Thoracic aorta (tissue), 2 donors: ENCODE measurements at regions not wholly inside any gene's neighbourhood (a gene's known extent, or its start where the extent isn't known, plus 50 kb on each side); places are given as distances from the start of the nearest gene placed in this dataset.

Experiments used
- ATAC-seq: fragments of 150-250 bp; one replicate; pipeline ENCODE4 v1.8.0; 2017; ENCODE audit warnings: low read depth; ENCODE audit not compliant: insufficient number of reproducible peaks, low FRiP score
- DNase-seq: peaks from one replicate; pipeline ENCODE4 v3.0.0-alpha.2; 2020; ENCODE audit warnings: low spot score
- H3K27ac ChIP-seq, 2 donors: fragments of 200-600 bp; sonication (generic); 1 replicate in 1 of 2; 2 replicates in 1 of 2; pipeline ENCODE4 v1.5.1; 2016; ENCODE audit warnings: mild to moderate bottlenecking in 2 of 2, moderate library complexity in 2 of 2
- H3K27me3 ChIP-seq: fragments of 200-600 bp; sonication (generic); replicated peaks from 2 replicates; pipeline ENCODE4 v1.6.0; 2016; ENCODE audit warnings: mild to moderate bottlenecking; ENCODE audit not compliant: insufficient read depth
- H3K36me3 ChIP-seq: fragments of 200-600 bp; sonication (generic); one replicate; pipeline ENCODE4 v1.5.1; 2016
- H3K4me1 ChIP-seq, 2 donors: fragments of 200-600 bp; sonication (generic); 1 replicate in 1 of 2; 2 replicates in 1 of 2; pipeline versions ENCODE4 v1.5.1 to v1.6.0; 2016; ENCODE audit warnings: low read depth in 2 of 2, mild to moderate bottlenecking in 1 of 2; ENCODE audit not compliant: control insufficient read depth in 1 of 2
- H3K4me3 ChIP-seq: fragments of 200-600 bp; sonication (generic); 2 replicates; pipeline ENCODE4 v1.5.1; 2016; ENCODE audit warnings: mild to moderate bottlenecking
- H3K9me3 ChIP-seq: fragments of 200-600 bp; sonication (generic); 2 replicates; pipeline ENCODE4 v1.5.1; 2016
- TF ChIP-seq, protein P1 (sequence below): fragments of 200-600 bp; sonication (generic); IDR thresholded peaks from one replicate; pipeline ENCODE4 v1.5.1; 2019; ENCODE audit warnings: antibody characterized with exemption

DNA sequence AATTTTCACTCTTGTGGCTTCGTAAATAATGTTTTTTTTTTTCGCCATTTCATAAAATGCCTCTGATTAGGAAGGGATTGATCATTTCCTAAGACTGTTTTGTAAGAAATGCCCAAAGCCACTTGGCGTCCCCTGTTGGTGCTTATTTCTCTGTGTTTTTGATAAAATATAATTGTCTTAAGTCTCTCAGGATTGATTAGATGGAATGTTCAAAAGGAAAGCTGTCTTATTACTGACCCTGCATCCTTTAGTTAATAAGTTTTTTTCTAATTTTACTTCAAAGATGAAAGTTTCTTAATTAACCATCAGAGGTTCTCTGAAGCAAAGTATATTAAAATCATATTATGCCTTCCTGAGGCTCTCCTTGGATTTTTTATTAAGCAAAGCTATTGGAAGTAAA, 624.3 kb upstream of the TENM4 start:
- ATAC-seq (no peak), DNase-seq (no peak)
- Histone ChIP-seq H3K4me3 (no peak overlapping the region), H3K9me3 (no peaks in the 10 kb centered on the region), H3K36me3 (no peaks in the 10 kb centered on the region), H3K27ac (no peak overlapping the region), H3K4me1 (no peaks in the 10 kb centered on the region), H3K27me3 (no peaks in the 10 kb centered on the region)
- TF ChIP-seq, protein P1, sequence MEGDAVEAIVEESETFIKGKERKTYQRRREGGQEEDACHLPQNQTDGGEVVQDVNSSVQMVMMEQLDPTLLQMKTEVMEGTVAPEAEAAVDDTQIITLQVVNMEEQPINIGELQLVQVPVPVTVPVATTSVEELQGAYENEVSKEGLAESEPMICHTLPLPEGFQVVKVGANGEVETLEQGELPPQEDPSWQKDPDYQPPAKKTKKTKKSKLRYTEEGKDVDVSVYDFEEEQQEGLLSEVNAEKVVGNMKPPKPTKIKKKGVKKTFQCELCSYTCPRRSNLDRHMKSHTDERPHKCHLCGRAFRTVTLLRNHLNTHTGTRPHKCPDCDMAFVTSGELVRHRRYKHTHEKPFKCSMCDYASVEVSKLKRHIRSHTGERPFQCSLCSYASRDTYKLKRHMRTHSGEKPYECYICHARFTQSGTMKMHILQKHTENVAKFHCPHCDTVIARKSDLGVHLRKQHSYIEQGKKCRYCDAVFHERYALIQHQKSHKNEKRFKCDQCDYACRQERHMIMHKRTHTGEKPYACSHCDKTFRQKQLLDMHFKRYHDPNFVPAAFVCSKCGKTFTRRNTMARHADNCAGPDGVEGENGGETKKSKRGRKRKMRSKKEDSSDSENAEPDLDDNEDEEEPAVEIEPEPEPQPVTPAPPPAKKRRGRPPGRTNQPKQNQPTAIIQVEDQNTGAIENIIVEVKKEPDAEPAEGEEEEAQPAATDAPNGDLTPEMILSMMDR: no peak

DNA sequence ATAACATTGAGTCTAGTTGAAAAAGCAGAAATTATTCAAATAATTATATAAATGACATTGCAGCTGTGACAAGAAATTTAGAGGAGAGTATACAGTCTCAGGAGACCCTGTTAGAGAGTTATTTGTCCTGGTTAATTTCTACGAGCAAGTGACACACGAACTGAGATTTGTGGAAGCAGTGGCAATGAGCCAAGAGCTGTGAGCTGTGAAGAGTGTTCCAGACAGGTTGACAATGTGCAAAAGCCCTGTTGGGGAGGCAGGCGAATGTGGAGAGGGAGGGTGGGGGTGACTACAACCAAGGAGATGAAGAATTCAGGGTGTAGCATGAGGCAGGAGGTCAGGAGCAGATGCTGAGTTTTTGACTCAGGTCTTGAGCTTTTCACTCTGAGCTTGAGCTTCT, 620.2 kb upstream of the TENM4 start:
- no peaks in the 10 kb centered on the region for H3K9me3 ChIP-seq
- TF ChIP-seq, protein P1: no peak
- H3K36me3 ChIP-seq: no peaks in the 10 kb centered on the region
- H3K4me1 ChIP-seq: no peaks in the 10 kb centered on the region
- DNase-seq: no peak
- ATAC-seq: no peak
- no peak overlapping the region for H3K4me3 ChIP-seq
- no peak overlapping the region for H3K27ac ChIP-seq
- H3K27me3 ChIP-seq: no peaks in the 10 kb centered on the region

DNA sequence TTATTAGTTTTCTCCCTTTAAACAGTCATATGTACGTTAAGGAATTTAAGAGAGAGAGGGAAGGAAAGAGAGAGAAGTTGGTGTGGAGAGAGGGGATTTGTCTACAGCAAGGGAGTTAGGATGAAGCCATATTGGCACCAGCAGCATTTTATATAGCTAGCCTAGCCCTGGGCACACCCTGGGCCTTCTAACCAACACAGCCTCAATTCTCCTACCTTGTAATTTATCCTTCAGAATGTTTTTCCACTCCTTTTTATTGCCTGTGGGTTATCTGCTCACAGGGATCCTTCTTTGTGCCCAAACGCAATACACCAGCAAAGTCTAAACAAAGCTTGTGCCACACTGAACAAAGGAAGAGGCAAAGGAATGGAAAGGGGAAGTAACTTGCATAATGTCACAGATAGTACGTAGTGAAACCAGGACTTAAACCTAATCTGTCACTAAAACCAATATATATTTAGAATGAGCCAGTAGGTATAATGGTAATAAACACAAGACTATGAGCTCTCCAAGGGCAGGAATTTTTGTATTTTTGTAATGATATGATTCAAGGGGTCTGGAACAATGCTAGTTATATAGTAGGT, 613.8 kb upstream of the TENM4 start:
- Histone ChIP-seq H3K27me3 (no peaks in the 10 kb centered on the region), H3K4me1 (no peaks in the 10 kb centered on the region), H3K27ac (no peak overlapping the region), H3K4me3 (no peak overlapping the region), H3K9me3 (no peaks in the 10 kb centered on the region), H3K36me3 (no peaks in the 10 kb centered on the region)
- no peak for ATAC-seq
- DNase-seq: no peak
- TF ChIP-seq, protein P1: no peak

DNA sequence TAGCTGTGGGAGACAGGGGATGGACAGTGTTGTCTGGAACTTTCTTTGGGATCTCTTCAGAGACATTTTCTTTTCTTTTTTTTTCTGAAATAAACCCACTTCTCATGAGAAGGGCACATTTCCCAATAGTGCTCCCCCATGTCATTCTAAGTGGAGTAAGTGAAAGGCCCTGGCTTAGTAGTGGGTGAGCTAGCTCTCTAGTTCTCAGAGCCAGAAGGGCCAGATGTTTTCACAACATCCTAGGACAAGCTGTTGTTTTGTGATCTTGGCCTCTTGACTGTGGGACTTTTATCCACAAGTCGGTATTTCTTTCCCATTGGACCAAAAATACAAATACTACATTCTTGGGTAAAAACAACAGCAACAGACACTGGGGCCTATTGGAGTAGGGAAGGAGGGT, 607.7 kb upstream of the TENM4 start:
- Histone ChIP-seq H3K9me3 (no peaks in the 10 kb centered on the region), H3K36me3 (no peaks in the 10 kb centered on the region), H3K27ac (no peak overlapping the region), H3K4me3 (no peak overlapping the region), H3K27me3 (no peaks in the 10 kb centered on the region), H3K4me1 (no peaks in the 10 kb centered on the region)
- ATAC-seq (no peak), DNase-seq (no peak)
- TF ChIP-seq, protein P1: no peak

DNA sequence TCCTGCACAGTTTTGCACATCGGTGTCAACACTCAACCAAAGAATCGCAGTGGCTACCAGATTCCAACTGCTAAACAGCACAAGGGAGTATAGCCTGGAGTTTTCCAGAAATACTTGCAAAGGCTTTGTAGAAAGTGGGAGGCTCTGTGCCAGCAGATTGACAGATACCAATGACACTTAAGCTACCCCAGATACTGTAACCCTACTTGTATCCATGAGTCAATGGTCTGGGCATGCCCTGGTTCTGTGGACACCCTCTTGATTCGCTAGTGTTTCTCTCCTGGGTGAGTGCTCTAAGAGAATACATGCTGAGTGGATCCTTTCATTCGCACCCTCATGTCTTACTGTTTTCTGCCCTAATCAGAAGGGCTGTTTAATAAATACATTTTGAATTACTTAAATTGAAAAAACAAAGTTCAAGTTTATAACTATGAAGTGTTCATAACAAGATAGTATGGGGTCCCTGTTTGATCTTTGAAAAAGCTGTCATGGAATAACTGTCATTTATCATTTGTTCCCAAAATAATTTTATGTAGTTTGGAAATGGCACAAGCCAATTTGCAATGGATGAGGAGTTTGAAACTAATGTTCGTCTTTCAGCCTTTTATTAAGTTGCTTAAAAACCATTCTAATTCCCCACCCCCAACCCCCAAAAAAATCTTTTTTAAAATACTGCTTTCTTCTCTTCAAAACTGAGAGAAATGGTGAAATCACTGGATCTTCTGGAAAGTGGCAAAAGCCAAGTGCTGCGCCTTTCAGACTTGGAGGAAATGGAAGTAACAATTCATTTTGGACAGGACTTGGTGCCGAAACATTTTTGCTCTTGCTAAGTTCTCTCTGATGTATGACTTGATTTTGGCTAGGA, 600.5 kb upstream of the TENM4 start:
- H3K9me3 ChIP-seq: no peaks in the 10 kb centered on the region
- H3K27ac ChIP-seq: no peak overlapping the region
- no peak for DNase-seq
- no peak for ATAC-seq
- no peaks in the 10 kb centered on the region for H3K27me3 ChIP-seq
- no peaks in the 10 kb centered on the region for H3K36me3 ChIP-seq
- H3K4me3 ChIP-seq: no peak overlapping the region
- TF ChIP-seq, protein P1: no peak
- no peaks in the 10 kb centered on the region for H3K4me1 ChIP-seq
